ENCODE measurements at regions not wholly inside any gene's neighbourhood (a gene's known extent, or its start where the extent isn't known, plus 50 kb on each side); places are given as distances from the start of the nearest gene placed in this dataset.

- dilution Hi-C loops (cut with MboI; ENCODE audit: extremely low pct_ligation_motif_present, low sequenced_read_pairs) = no loop called here
- CTCF ChIA-PET = no interaction called here
- no peaks in the 10 kb centered on the region for H3K27me3 ChIP-seq (ENCODE audit: control insufficient read depth in 2 of 2, insufficient read depth in 2 of 2, low read length in 2 of 2)
- no peak for TF ChIP-seq JUN (IDR thresholded peaks at IDR 0.05; ENCODE audit: borderline replicate concordance, insufficient read depth, insufficient read length, low read depth)
- no peak for TF ChIP-seq MYC (IDR thresholded peaks at IDR 0.05; ENCODE audit: low read depth, low read length)
- TF ChIP-seq GATA2 (IDR thresholded peaks at IDR 0.05; ENCODE audit: insufficient read depth, insufficient read length, low read depth, low read length) = no peak
- no peak for TF ChIP-seq POLR2A (IDR thresholded peaks at IDR 0.05; ENCODE audit: low read depth, low read length)
- no peak for TF ChIP-seq POLR2AphosphoS5 (IDR thresholded peaks at IDR 0.05; ENCODE audit: insufficient read depth, low read depth, low read length)
- no peak for TF ChIP-seq MAX (IDR thresholded peaks at IDR 0.05; ENCODE audit: insufficient read depth, insufficient read length)
- no peak for TF ChIP-seq EZH2 (IDR thresholded peaks at IDR 0.05; ENCODE audit: borderline replicate concordance, low read depth, low read length, severe bottlenecking)
- TF ChIP-seq FOS (IDR thresholded peaks at IDR 0.05; ENCODE audit: borderline replicate concordance, insufficient read depth, low read length) = no peak
- no peak for TF ChIP-seq CTCF (IDR thresholded peaks at IDR 0.05; ENCODE audit: extremely low read depth in 1 of 2, insufficient read depth in 1 of 2, low read depth in 1 of 2, low read length in 2 of 2)
- no peaks in the 10 kb centered on the region for H3K9me3 ChIP-seq (replicated peaks; ENCODE audit: control insufficient read depth, insufficient read depth, low read length)
- H4K20me1 ChIP-seq (replicated peaks; ENCODE audit: control insufficient read depth, extremely low read depth, insufficient read depth, low read length) = no peaks in the 10 kb centered on the region
- H3K4me2 ChIP-seq (ENCODE audit: insufficient read depth, low read length) = no peak overlapping the region
- no peak overlapping the region for H3K27ac ChIP-seq (ENCODE audit: insufficient read depth, low read depth, low read length)
- FAIRE-seq = no peak
- intact Hi-C loops (cut with micrococcal nuclease) = no loop called here
- H3K4me3 ChIP-seq (replicated peaks in 1 of 3; ENCODE audit: insufficient read depth in 1 of 3, low read depth in 1 of 3, low read length in 3 of 3) = no peak overlapping the region
- BruUV-seq (replicated peaks) = no TSS peak
- H2AFZ ChIP-seq (ENCODE audit: low read depth, low read length) = no peak overlapping the region
- no peaks in the 10 kb centered on the region for H3K9me1 ChIP-seq (replicated peaks; ENCODE audit: control insufficient read depth, extremely low read depth, insufficient read depth, low read length)
- H3K9ac ChIP-seq (replicated peaks; ENCODE audit: extremely low read depth, insufficient read depth, low read length) = no peak overlapping the region
- POLR2A ChIA-PET = no interaction called here
- H3K79me2 ChIP-seq (ENCODE audit: control insufficient read depth, insufficient read depth, low read length) = no peaks in the 10 kb centered on the region
- no peaks in the 10 kb centered on the region for H3K36me3 ChIP-seq (ENCODE audit: control insufficient read depth in 2 of 2, extremely low read depth in 1 of 2, insufficient read depth in 2 of 2, low read length in 2 of 2)
- no peak for DNase-seq (ENCODE audit: low read depth, low spot score)
- H3K4me1 ChIP-seq (ENCODE audit: control insufficient read depth, extremely low read depth, insufficient read depth, low read length) = no peaks in the 10 kb centered on the region
Measured at GRCh38 chr12:104896146-104896545, 61.9 kb downstream of the SLC41A2 start.

All from endothelial cell of umbilical vein (primary cell).